H1 (cell line): ENCODE measurements at regions not wholly inside any gene's neighbourhood (a gene's known extent, or its start where the extent isn't known, plus 50 kb on each side); places are given as distances from the start of the nearest gene placed in this dataset.
A peak's percentile ranks its signal among the peaks of the same experiment; 100 is the strongest.

ENCODE experiments used
- CTCF ChIA-PET: fragments of 300-600 bp; sonication (Branson Sonifier 250); formaldehyde crosslinking; loops from one replicate; lab custom pipeline; 2021; ENCODE audit not compliant: partially characterized antibody; lab: Charles Lee
- POLR2A ChIA-PET: fragments of 300-600 bp; sonication (Branson Sonifier 250); formaldehyde crosslinking; loops from one replicate; lab custom pipeline; 2021; ENCODE audit warnings: inconsistent platforms; ENCODE audit not compliant: partially characterized antibody; lab: Charles Lee
- DNase-seq, 2 experiments: peaks; one replicate each; pipeline versions ENCODE4 v3.0.0 to v3.0.0-alpha.2; 2010 to 2022; ENCODE audit warnings: low spot score in 2 of 2, low read depth in 1 of 2, mixed read lengths in 1 of 2
- FAIRE-seq: peaks from 2 replicates; lab custom pipeline; 2011; peaks lifted over from hg19 to GRCh38; lab: Jason Lieb, UNC
- H2AFZ ChIP-seq: 2 replicates; pipeline ENCODE4 v1.8.1; 2012; ENCODE audit warnings: low read length, inconsistent platforms
- H2AK5ac ChIP-seq: 2 replicates; pipeline ENCODE4 v1.6.1; 2013; ENCODE audit warnings: low read depth, low read length
- H2BK120ac ChIP-seq: replicated peaks from 2 replicates; pipeline ENCODE3; 2013; ENCODE audit warnings: low read depth, low read length, inconsistent platforms
- H2BK12ac ChIP-seq: 2 replicates; pipeline ENCODE4 v1.6.1; 2013; ENCODE audit warnings: low read depth, low read length
- H2BK15ac ChIP-seq: 2 replicates; pipeline ENCODE4 v1.6.1; 2013; ENCODE audit warnings: low read length
- H2BK20ac ChIP-seq: 2 replicates; pipeline ENCODE4 v1.6.1; 2013; ENCODE audit warnings: low read length
- H2BK5ac ChIP-seq: 2 replicates; pipeline ENCODE4 v1.6.1; 2013; ENCODE audit warnings: low read depth, low read length
- H3K14ac ChIP-seq: 2 replicates; pipeline ENCODE4 v1.6.1; 2013; ENCODE audit warnings: inconsistent platforms; ENCODE audit not compliant: insufficient read length
- H3K18ac ChIP-seq: 2 replicates; pipeline ENCODE4 v1.6.1; 2013; ENCODE audit warnings: low read length; ENCODE audit errors: extremely low read depth
- H3K23ac ChIP-seq: 2 replicates; pipeline ENCODE4 v1.6.1; 2013; ENCODE audit warnings: inconsistent platforms; ENCODE audit not compliant: insufficient read length
- H3K23me2 ChIP-seq: 2 replicates; pipeline ENCODE4 v1.6.1; 2013; ENCODE audit warnings: low read depth, low read length
- H3K27ac ChIP-seq: 2 replicates; pipeline ENCODE4 v1.6.1; 2011; ENCODE audit warnings: low read depth, low read length, inconsistent platforms
- H3K27me3 ChIP-seq, 4 experiments: replicated peaks in 1 of 4; 1 replicate in 1 of 4; 2 replicates in 3 of 4; pipeline versions ENCODE4 v1.6.1 to v1.8.1; 2011 to 2013; ENCODE audit warnings: low read length in 3 of 4, mild to moderate bottlenecking in 3 of 4, inconsistent platforms in 2 of 4, mixed read lengths in 2 of 4, moderate library complexity in 1 of 4; ENCODE audit not compliant: control insufficient read depth in 3 of 4, insufficient read depth in 3 of 4; ENCODE audit errors: extremely low read depth in 1 of 4
- H3K36me3 ChIP-seq, 4 experiments: 2 replicates each; pipeline versions ENCODE4 v1.6.1 to v1.8.1; 2011 to 2013; ENCODE audit warnings: mild to moderate bottlenecking in 4 of 4, low read length in 3 of 4, moderate library complexity in 2 of 4, control low read depth in 1 of 4, inconsistent platforms in 1 of 4; ENCODE audit not compliant: insufficient read depth in 4 of 4, control insufficient read depth in 2 of 4
- H3K4ac ChIP-seq: replicated peaks from 2 replicates; pipeline ENCODE3; 2013; ENCODE audit warnings: low read length, low read depth, mixed read lengths, inconsistent platforms; ENCODE audit not compliant: insufficient read length
- H3K4me1 ChIP-seq, 4 experiments: replicated peaks in 1 of 4; 1 replicate in 1 of 4; 2 replicates in 3 of 4; pipeline versions ENCODE4 v1.6.1 to v1.8.1; 2011 to 2013; ENCODE audit warnings: low read length in 3 of 4, inconsistent platforms in 2 of 4, mixed read lengths in 1 of 4; ENCODE audit not compliant: insufficient read depth in 4 of 4, control insufficient read depth in 3 of 4
- H3K4me2 ChIP-seq, 2 experiments: 2 replicates each; pipeline versions ENCODE4 v1.6.1 to v1.8.1; 2011 to 2013; ENCODE audit warnings: low read depth in 2 of 2, low read length in 2 of 2, control low read depth in 1 of 2, inconsistent platforms in 1 of 2, mild to moderate bottlenecking in 1 of 2; ENCODE audit not compliant: insufficient read depth in 1 of 2
- H3K4me3 ChIP-seq, 4 experiments: fragments of 200-600, 300-600 bp in 1 of 4; sonication (generic), shearing (Covaris generic), sonication (Bioruptor Twin) in 1 of 4; 2 replicates each; pipeline versions ENCODE4 v1.5.1 to v1.8.1; 2011 to 2016; ENCODE audit warnings: low read length in 4 of 4, low read depth in 3 of 4, control low read depth in 2 of 4, inconsistent platforms in 2 of 4, mild to moderate bottlenecking in 2 of 4, mixed read lengths in 1 of 4, moderate library complexity in 1 of 4; ENCODE audit not compliant: insufficient read depth in 2 of 4; ENCODE audit errors: extremely low read depth in 1 of 4
- H3K56ac ChIP-seq: replicated peaks from 2 replicates; pipeline ENCODE3; 2013; ENCODE audit warnings: low read depth, mild to moderate bottlenecking, mixed read lengths, low read length, inconsistent platforms; ENCODE audit not compliant: insufficient read length
- H3K79me1 ChIP-seq: 2 replicates; pipeline ENCODE4 v1.6.1; 2013; ENCODE audit warnings: low read depth, low read length, control low read depth
- H3K79me2 ChIP-seq, 2 experiments: 2 replicates each; pipeline versions ENCODE4 v1.6.1 to v1.8.1; 2012 to 2013; ENCODE audit warnings: low read length in 2 of 2, mild to moderate bottlenecking in 2 of 2, inconsistent platforms in 1 of 2; ENCODE audit not compliant: insufficient read depth in 2 of 2, control insufficient read depth in 1 of 2
- H3K9ac ChIP-seq, 4 experiments: replicated peaks in 1 of 4; 1 replicate in 1 of 4; 2 replicates in 3 of 4; pipeline versions ENCODE4 v1.6.1 to v1.8.1; 2011 to 2013; ENCODE audit warnings: low read depth in 3 of 4, low read length in 3 of 4, control low read depth in 2 of 4, mild to moderate bottlenecking in 2 of 4, moderate library complexity in 2 of 4, inconsistent platforms in 1 of 4; ENCODE audit errors: extremely low read depth in 1 of 4
- H3K9me3 ChIP-seq, 2 experiments: 2 replicates each; pipeline versions ENCODE4 v1.6.1 to v1.8.1; 2012 to 2013; ENCODE audit warnings: mild to moderate bottlenecking in 2 of 2, moderate library complexity in 2 of 2, control low read depth in 1 of 2, inconsistent platforms in 1 of 2, low read depth in 1 of 2, low read length in 1 of 2, mixed read lengths in 1 of 2; ENCODE audit not compliant: insufficient read depth in 2 of 2
- H4K20me1 ChIP-seq, 2 experiments: replicated peaks in 1 of 2; 2 replicates each; pipeline versions ENCODE3 to v1.8.1; 2011 to 2013; ENCODE audit warnings: inconsistent platforms in 2 of 2, low read length in 2 of 2, mild to moderate bottlenecking in 1 of 2; ENCODE audit not compliant: insufficient read depth in 2 of 2, control insufficient read depth in 1 of 2
- H4K5ac ChIP-seq: 2 replicates; pipeline ENCODE4 v1.6.1; 2013; ENCODE audit warnings: low read length, low read depth, mixed read lengths, inconsistent platforms; ENCODE audit not compliant: insufficient read length
- H4K8ac ChIP-seq: 2 replicates; pipeline ENCODE4 v1.8.0; 2013; ENCODE audit warnings: mild to moderate bottlenecking, moderate library complexity, low read length, inconsistent platforms; ENCODE audit not compliant: insufficient read depth; ENCODE audit errors: extremely low read depth
- H4K91ac ChIP-seq: replicated peaks from 2 replicates; pipeline ENCODE3; 2013; ENCODE audit warnings: low read length, mixed read lengths, inconsistent platforms; ENCODE audit not compliant: insufficient read length
- ASH2L ChIP-seq: fragments of 200-600, 300-600 bp; sonication (generic); IDR thresholded peaks from one replicate; pipeline ENCODE4 v1.7.1; 2017; ENCODE audit warnings: low read length
- BACH1 ChIP-seq: IDR thresholded peaks from 2 replicates; pipeline ENCODE4 v1.6.1; 2012; ENCODE audit warnings: low read length, improper control_type of control experiment
- EP300 ChIP-seq, 2 experiments: IDR thresholded peaks; 1 replicate in 1 of 2; 2 replicates in 1 of 2; pipeline ENCODE4 v1.6.1; 2011 to 2012; ENCODE audit warnings: low read depth in 2 of 2, low read length in 2 of 2, mild to moderate bottlenecking in 2 of 2, borderline replicate concordance in 1 of 2, inconsistent platforms in 1 of 2, moderate library complexity in 1 of 2
- GTF2F1 ChIP-seq: IDR thresholded peaks from 2 replicates; pipeline ENCODE4 v1.6.1; 2012; ENCODE audit warnings: low read depth, low read length, improper control_type of control experiment, borderline replicate concordance
- HDAC6 ChIP-seq: IDR thresholded peaks from one replicate; pipeline ENCODE4 v1.7.1; 2012; ENCODE audit warnings: low read depth, mild to moderate bottlenecking, inconsistent platforms, low read length, moderate library complexity
- JUND ChIP-seq: IDR thresholded peaks from 2 replicates; pipeline ENCODE4 v1.6.1; 2011; ENCODE audit warnings: mild to moderate bottlenecking, improper control_type of control experiment, low read length
- KDM1A ChIP-seq: fragments of 200-600, 300-600 bp; sonication (generic); IDR thresholded peaks from 2 replicates; pipeline ENCODE4 v1.7.1; 2016; ENCODE audit warnings: mild to moderate bottlenecking, low read length, borderline replicate concordance
- KDM4A ChIP-seq: IDR thresholded peaks from one replicate; pipeline ENCODE4 v1.7.1; 2012; ENCODE audit warnings: low read depth, mild to moderate bottlenecking, moderate library complexity, low read length, inconsistent platforms; ENCODE audit not compliant: severe bottlenecking
- POLR2A ChIP-seq, 2 experiments: IDR thresholded peaks; 1 replicate in 1 of 2; 2 replicates in 1 of 2; pipeline ENCODE4 v1.6.1; 2011; ENCODE audit warnings: low read depth in 2 of 2, low read length in 2 of 2, mild to moderate bottlenecking in 2 of 2; ENCODE audit errors: control extremely low read depth in 1 of 2
- POLR2AphosphoS5 ChIP-seq: IDR thresholded peaks from 2 replicates; pipeline ENCODE4 v1.6.1; 2011; ENCODE audit warnings: low read depth, low read length
- POU5F1 ChIP-seq: IDR thresholded peaks from 2 replicates; pipeline ENCODE4 v1.6.1; 2011; ENCODE audit warnings: low read depth, mild to moderate bottlenecking, low read length, moderate library complexity
- RXRA ChIP-seq: IDR thresholded peaks from 2 replicates; pipeline ENCODE4 v1.6.1; 2011; ENCODE audit warnings: low read depth, mild to moderate bottlenecking, low read length, moderate library complexity; ENCODE audit not compliant: insufficient read depth
- SIRT6 ChIP-seq: IDR thresholded peaks from one replicate; pipeline ENCODE4 v1.7.1; 2012; ENCODE audit warnings: low read length, inconsistent platforms
- SP2 ChIP-seq: IDR thresholded peaks from 2 replicates; pipeline ENCODE4 v1.6.1; 2012; ENCODE audit warnings: mild to moderate bottlenecking, low read length, inconsistent platforms
- SUZ12 ChIP-seq: fragments of 200-600 bp; sonication (generic); IDR thresholded peaks from 2 replicates; pipeline ENCODE4 v1.6.1; 2012; ENCODE audit warnings: mild to moderate bottlenecking, inconsistent platforms, low read length, moderate library complexity, mixed read lengths
- WGBS, 2 experiments: shearing (Covaris generic) in 1 of 2; methylation state at CpG; one replicate each; pipeline versions ENCODE4 v1.1.6 to v1.1.7; 2013 to 2015; ENCODE audit warnings: low lambda C conversion rate in 2 of 2, mixed read lengths in 2 of 2, inconsistent platforms in 1 of 2, low coverage in 1 of 2, missing lambda C conversion rate in 1 of 2; ENCODE audit not compliant: insufficient replicate concordance in 2 of 2, insufficient coverage in 1 of 2, insufficient read length in 1 of 2; ENCODE audit errors: extremely low coverage in 1 of 2, missing lambda C conversion rate in 1 of 2; 5-methylcytosine and 5-hydroxymethylcytosine counted together
- TF ChIP-seq, protein P1 (sequence below): IDR thresholded peaks from 2 replicates; pipeline ENCODE4 v1.6.1; 2011; ENCODE audit warnings: low read depth, mild to moderate bottlenecking, low read length; ENCODE audit not compliant: insufficient read depth

DNA sequence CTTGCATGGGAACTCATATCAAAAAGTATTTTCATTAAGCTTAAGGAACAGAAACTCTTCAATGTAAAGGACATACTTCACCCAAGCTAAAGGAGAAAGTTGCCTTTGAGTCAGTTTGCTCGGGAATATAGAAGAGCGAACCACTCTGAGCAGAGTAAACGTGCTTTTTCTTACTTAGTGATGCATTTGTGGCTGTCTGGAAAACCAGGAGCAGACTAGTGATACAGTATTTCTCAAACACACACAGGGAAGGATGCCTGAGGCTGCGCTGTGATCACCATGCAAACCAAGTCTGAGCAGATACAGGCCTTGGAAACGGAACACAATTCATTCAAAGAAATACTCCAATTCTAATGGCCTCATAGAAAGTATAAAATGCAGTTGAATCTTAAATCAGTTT is 121.0 kb upstream of the CDIN1 start:
- H3K23me2 ChIP-seq = no peaks in the 10 kb centered on the region
- no peak overlapping the region for H2BK120ac ChIP-seq
- no peak overlapping the region for H2BK5ac ChIP-seq
- H3K4ac ChIP-seq = no peak overlapping the region
- no peak overlapping the region for H4K91ac ChIP-seq
- H2BK20ac ChIP-seq = no peak overlapping the region
- peak; percentile 50 for FAIRE-seq
- 78% methylated on average over 5 of the region's 5 CpGs; no CpG with 5 or more reads in 1 of the 2 experiments for WGBS, 2 experiments
- H4K20me1 ChIP-seq = no peaks in the 10 kb centered on the region
- CTCF ChIA-PET = interaction anchor here (0.7 kb wide), 1 partner anchor 11 kb away, joined by 3 read pairs; no protein-coding TSS in a partner anchor
- no peak overlapping the region for H3K14ac ChIP-seq
- H4K5ac ChIP-seq = no peak overlapping the region
- no peak overlapping the region for H3K9ac ChIP-seq
- H3K27ac ChIP-seq = no peak overlapping the region
- no peak overlapping the region; the same call in 1 of the 2 replicates for H2AFZ ChIP-seq
- no peak overlapping the region for H3K18ac ChIP-seq
- no peak overlapping the region for H2AK5ac ChIP-seq
- no peaks in the 10 kb centered on the region for H3K36me3 ChIP-seq
- H3K4me3 ChIP-seq = no peak overlapping the region
- DNase-seq = no peak
- POLR2A ChIA-PET = no interaction called here
- H3K27me3 ChIP-seq = no peaks in the 10 kb centered on the region
- no peak overlapping the region for H3K4me2 ChIP-seq
- no peaks in the 10 kb centered on the region for H3K9me3 ChIP-seq
- no peaks in the 10 kb centered on the region for H3K79me2 ChIP-seq
- no peaks in the 10 kb centered on the region for H3K79me1 ChIP-seq
- H3K23ac ChIP-seq = no peak overlapping the region
- H2BK12ac ChIP-seq = no peak overlapping the region
- H3K4me1 ChIP-seq = no peaks in the 10 kb centered on the region; a peak in 1 of 7 replicates
- H4K8ac ChIP-seq = no peak overlapping the region
- H2BK15ac ChIP-seq = no peak overlapping the region
- no peak overlapping the region for H3K56ac ChIP-seq
- TF ChIP-seq SP2 (no peak), POLR2AphosphoS5 (no peak), POU5F1 (no peak), EP300 (IDR thresholded peaks at IDR 0.05; ENCODE audit: borderline replicate concordance in 1 of 2, low read depth in 2 of 2, low read length in 2 of 2) (no peak), JUND (no peak), POLR2A (IDR thresholded peaks at IDR 0.05; ENCODE audit: control extremely low read depth in 1 of 2, low read depth in 2 of 2, low read length in 2 of 2) (no peak), SIRT6 (no peak), GTF2F1 (no peak), RXRA (no peak), ASH2L (no peak), BACH1 (no peak), HDAC6 (no peak), KDM1A (no peak), KDM4A (no peak), SUZ12 (no peak)
- TF ChIP-seq, protein P1, sequence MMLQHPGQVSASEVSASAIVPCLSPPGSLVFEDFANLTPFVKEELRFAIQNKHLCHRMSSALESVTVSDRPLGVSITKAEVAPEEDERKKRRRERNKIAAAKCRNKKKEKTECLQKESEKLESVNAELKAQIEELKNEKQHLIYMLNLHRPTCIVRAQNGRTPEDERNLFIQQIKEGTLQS = no peak
